ENCODE measurements at regions not wholly inside any gene's neighbourhood (a gene's known extent, or its start where the extent isn't known, plus 50 kb on each side); places are given as distances from the start of the nearest gene placed in this dataset.

DNA sequence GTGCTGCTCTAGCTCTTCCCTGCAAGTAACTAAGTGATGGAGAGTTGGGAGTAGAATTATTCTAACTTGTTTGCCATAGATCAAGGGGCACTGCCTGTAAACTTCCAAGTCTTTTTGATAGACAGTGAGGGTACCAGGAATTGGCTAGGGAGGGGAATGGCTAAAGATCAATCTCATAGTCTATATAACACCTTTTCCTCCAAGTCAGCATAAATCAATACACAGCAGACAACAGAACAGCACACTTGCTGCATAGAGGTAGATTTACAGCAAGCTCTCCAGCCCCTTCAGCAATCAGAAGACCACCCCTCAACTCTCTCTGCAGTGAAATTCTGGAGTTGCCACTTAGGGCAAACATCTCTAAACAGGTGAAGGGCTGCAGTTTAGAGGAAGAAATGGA, 643.5 kb upstream of the KLF4 start:
- TF ChIP-seq EP300 (IDR thresholded peaks at IDR 0.05): no peak
- no peak for TF ChIP-seq POLR2AphosphoS5 (IDR thresholded peaks at IDR 0.05)
